ENCODE measurements at regions not wholly inside any gene's neighbourhood (a gene's known extent, or its start where the extent isn't known, plus 50 kb on each side); places are given as distances from the start of the nearest gene placed in this dataset.

DNA sequence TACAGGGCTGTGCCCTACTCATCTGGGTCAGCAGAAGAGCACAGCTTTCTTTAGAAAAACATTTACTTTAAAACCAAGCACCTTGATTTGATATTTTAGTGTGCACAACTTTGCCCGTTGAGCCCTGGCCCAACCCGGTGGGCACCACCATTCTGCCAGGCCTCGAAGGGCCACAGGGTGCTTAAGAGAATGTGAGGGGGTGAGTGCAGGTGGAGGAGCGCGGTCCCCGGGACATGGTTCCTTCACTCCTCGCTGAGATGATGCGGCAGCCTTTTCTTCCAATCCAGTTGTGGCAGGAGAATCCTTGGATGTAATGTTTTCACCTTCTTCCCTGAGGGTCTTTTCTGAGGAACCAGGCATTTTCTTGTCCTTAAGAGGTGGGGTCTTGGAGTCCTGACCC lies 119.0 kb downstream of the RPIA start:
- DNase-seq, result no peak
- H3K27ac ChIP-seq, result no peak overlapping the region
- TF ChIP-seq, protein P1, sequence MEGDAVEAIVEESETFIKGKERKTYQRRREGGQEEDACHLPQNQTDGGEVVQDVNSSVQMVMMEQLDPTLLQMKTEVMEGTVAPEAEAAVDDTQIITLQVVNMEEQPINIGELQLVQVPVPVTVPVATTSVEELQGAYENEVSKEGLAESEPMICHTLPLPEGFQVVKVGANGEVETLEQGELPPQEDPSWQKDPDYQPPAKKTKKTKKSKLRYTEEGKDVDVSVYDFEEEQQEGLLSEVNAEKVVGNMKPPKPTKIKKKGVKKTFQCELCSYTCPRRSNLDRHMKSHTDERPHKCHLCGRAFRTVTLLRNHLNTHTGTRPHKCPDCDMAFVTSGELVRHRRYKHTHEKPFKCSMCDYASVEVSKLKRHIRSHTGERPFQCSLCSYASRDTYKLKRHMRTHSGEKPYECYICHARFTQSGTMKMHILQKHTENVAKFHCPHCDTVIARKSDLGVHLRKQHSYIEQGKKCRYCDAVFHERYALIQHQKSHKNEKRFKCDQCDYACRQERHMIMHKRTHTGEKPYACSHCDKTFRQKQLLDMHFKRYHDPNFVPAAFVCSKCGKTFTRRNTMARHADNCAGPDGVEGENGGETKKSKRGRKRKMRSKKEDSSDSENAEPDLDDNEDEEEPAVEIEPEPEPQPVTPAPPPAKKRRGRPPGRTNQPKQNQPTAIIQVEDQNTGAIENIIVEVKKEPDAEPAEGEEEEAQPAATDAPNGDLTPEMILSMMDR (IDR thresholded peaks at IDR 0.05), result no peak
- H3K4me1 ChIP-seq, result no peaks in the 10 kb centered on the region
- no peak overlapping the region for H3K9ac ChIP-seq (ENCODE audit: low read depth in 2 of 2, low read length in 2 of 2)
- intact Hi-C loops (cut with DNase I), result no loop called here
- no peaks in the 10 kb centered on the region for H3K27me3 ChIP-seq
- no peak overlapping the region for H3K4me3 ChIP-seq
- no peaks in the 10 kb centered on the region for H3K36me3 ChIP-seq
- H3K9me3 ChIP-seq, result no peaks in the 10 kb centered on the region

DNA sequence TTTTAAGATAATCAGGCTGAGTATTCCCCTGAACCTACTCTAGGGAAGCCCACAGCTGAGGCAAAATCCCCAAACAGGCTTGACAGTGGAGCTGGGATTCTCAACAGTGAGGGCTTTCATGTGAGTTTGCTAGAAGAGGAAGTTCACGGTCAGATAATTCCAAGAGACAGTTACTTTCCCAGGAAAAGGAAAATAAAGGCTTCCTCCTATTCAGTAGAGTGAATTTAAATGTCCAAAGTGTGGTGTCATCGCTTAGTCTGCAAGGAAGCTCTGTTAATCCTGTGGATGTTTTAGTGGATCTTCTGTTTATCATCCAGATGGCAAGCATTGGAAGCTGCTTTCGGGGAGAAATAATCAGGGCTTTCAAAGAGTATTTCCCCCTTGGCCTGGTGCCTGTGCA lies 119.8 kb downstream of the RPIA start:
- no peaks in the 10 kb centered on the region for H3K36me3 ChIP-seq
- no peak overlapping the region for H3K27ac ChIP-seq
- no peak overlapping the region for H3K4me3 ChIP-seq
- no peaks in the 10 kb centered on the region for H3K27me3 ChIP-seq
- H3K4me1 ChIP-seq, result no peaks in the 10 kb centered on the region
- DNase-seq, result no peak
- H3K9me3 ChIP-seq, result no peaks in the 10 kb centered on the region
- TF ChIP-seq, protein P1 (IDR thresholded peaks at IDR 0.05), result no peak
- intact Hi-C loops (cut with DNase I), result no loop called here
- H3K9ac ChIP-seq (ENCODE audit: low read depth in 2 of 2, low read length in 2 of 2), result no peak overlapping the region

DNA sequence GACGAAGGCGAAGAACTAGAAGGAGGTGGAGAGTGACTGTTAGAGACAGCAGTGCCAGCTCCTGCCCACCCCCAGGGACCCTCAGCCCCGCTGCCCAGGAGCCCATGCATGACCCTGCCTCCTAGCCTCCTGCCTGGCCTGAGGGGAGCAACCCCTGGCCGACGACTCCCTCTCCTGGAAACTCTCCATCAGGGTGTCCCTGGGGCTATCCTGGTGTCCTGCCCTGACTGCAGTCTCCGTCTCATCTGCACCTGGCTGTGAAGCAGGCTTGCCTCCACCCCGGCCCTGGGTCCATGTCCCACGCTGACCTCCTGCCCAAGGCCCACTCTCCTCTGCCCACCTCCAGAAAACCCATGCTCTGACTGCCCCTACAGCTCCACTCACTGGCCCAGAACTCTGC lies 120.2 kb downstream of the RPIA start:
- H3K27me3 ChIP-seq, result no peaks in the 10 kb centered on the region
- H3K27ac ChIP-seq, result no peak overlapping the region
- H3K36me3 ChIP-seq, result no peaks in the 10 kb centered on the region
- no peak overlapping the region for H3K4me3 ChIP-seq
- no peak overlapping the region for H3K9ac ChIP-seq (ENCODE audit: low read depth in 2 of 2, low read length in 2 of 2)
- no peak for DNase-seq
- no peaks in the 10 kb centered on the region for H3K9me3 ChIP-seq
- intact Hi-C loops (cut with DNase I), result no loop called here
- no peaks in the 10 kb centered on the region for H3K4me1 ChIP-seq
- TF ChIP-seq, protein P1 (IDR thresholded peaks at IDR 0.05), result no peak

DNA sequence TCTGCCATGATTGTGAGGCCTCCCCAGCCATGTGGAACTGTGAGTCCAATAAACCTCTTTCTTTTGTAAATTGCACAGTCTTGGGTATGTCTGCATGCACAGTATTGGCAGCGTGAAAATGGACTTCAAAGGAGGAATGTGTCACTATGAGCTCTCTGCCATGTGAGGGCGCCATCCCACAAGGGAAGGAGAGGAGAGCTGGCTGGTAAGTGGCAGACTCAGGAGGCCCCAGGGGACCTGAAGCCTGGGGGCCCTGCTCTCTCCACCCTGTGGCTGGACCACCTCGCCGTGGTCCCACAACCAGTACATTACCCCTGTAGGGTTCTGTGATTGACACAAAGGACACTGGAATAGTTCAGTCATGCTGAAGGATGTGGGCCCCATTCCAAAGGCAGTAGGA lies 122.1 kb downstream of the RPIA start:
- DNase-seq, result no peak
- Histone ChIP-seq H3K36me3 (no peaks in the 10 kb centered on the region), H3K4me1 (no peaks in the 10 kb centered on the region), H3K4me3 (no peak overlapping the region), H3K9me3 (no peaks in the 10 kb centered on the region), H3K9ac (ENCODE audit: low read depth in 2 of 2, low read length in 2 of 2) (no peak overlapping the region), H3K27me3 (no peaks in the 10 kb centered on the region), H3K27ac (no peak overlapping the region)
- intact Hi-C loops (cut with DNase I), result no loop called here
- TF ChIP-seq, protein P1 (IDR thresholded peaks at IDR 0.05), result no peak

DNA sequence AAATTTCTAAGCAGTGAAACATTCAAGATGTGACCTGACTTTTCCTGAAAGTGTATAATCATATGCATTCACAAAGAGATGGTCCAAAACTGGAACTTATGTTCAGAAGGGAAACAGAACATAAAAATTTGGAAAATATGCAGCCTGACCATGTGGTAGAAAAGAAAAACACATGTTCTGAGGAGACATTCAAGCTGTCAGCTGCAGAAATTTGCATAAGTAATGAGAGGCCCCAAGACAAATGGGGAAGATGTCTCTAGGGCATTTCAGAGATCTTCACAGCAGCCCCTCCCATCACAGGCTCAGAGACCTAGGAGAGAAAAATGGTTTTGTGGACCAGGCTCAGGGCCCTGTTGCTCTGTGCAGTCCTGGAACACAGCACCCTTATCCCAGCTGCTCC lies 123.8 kb downstream of the RPIA start:
- H3K9ac ChIP-seq (ENCODE audit: low read depth in 2 of 2, low read length in 2 of 2), result no peak overlapping the region
- no peak overlapping the region for H3K27ac ChIP-seq
- intact Hi-C loops (cut with DNase I), result no loop called here
- TF ChIP-seq, protein P1 (IDR thresholded peaks at IDR 0.05), result no peak
- H3K4me1 ChIP-seq, result no peaks in the 10 kb centered on the region
- H3K27me3 ChIP-seq, result no peaks in the 10 kb centered on the region
- no peaks in the 10 kb centered on the region for H3K9me3 ChIP-seq
- no peak overlapping the region for H3K4me3 ChIP-seq
- no peaks in the 10 kb centered on the region for H3K36me3 ChIP-seq
- no peak for DNase-seq

DNA sequence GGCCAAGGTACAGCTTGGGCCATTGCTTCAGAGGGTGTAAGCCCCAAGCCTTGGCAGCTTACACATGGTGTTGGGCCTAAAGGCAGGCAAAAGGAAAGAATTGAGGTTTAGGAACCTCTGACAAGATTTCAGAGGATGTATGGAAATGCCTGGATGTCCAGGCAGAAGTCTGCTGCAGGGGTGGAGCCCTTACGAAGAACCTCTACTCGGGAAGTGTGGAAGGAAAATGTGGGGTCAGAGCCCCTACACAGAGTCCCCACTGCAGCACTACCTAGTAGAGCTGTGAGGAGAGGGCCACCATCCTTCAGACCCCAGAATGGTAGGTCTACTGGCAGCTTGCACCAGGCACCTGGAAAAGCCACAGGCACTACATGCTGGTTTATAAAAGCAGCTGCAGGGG lies 124.2 kb downstream of the RPIA start:
- DNase-seq, result no peak
- intact Hi-C loops (cut with DNase I), result no loop called here
- Histone ChIP-seq H3K27me3 (no peaks in the 10 kb centered on the region), H3K9me3 (no peaks in the 10 kb centered on the region), H3K36me3 (no peaks in the 10 kb centered on the region), H3K4me1 (no peaks in the 10 kb centered on the region), H3K27ac (no peak overlapping the region), H3K9ac (ENCODE audit: low read depth in 2 of 2, low read length in 2 of 2) (no peak overlapping the region), H3K4me3 (no peak overlapping the region)
- TF ChIP-seq, protein P1 (IDR thresholded peaks at IDR 0.05), result no peak
